Stimulated activated CD8-positive, alpha-beta memory T cell treated with anti-CD3 and anti-CD28 coated beads, Interleukin-4, amount 100 ng/mL, for 1 hour (primary cell): ENCODE measurements at regions not wholly inside any gene's neighbourhood (a gene's known extent, or its start where the extent isn't known, plus 50 kb on each side); places are given as distances from the start of the nearest gene placed in this dataset.
"Not testable (repeated sequence)": the region's sequence is repeated elsewhere in the genome, so short reads cannot be mapped to it uniquely, and the experiment has no call there.

Source experiments
- DNase-seq, 2 donors: peaks; one replicate each; pipeline ENCODE4 v3.0.0-alpha.2; 2020; ENCODE audit warnings: low read depth in 2 of 2, low spot score in 1 of 2

GRCh38 chr13:78098249-78098648 is 179.6 kb upstream of the EDNRB start:
- no peak for DNase-seq

DNA sequence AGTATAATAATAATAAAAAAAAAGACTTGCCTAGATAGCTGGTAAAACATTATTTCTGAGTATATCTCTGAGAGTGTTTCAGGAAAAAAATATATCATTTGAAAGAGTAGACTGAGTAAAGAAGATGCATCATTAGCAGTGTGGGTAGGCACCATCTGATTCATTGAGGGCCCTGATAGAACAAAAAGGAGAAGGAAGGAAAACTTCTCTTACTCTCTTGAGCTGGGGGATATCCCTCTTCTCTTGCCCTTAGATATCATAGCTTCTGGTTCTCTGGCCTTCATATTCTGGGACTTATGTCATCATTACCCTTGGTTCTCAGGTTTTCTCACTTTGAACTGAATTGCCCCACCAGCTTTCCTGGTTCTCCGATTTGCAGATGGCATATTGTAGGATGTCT is 177.6 kb upstream of the EDNRB start:
- no peak for DNase-seq

GRCh38 chr13:78087966-78088678 is 169.5 kb upstream of the EDNRB start:
- DNase-seq = no peak

- no peak for DNase-seq
Observed at GRCh38 chr13:78085434-78086225, 167.0 kb upstream of the EDNRB start.

GRCh38 chr13:78084401-78084800 is 165.8 kb upstream of the EDNRB start:
- DNase-seq = no peak

DNA sequence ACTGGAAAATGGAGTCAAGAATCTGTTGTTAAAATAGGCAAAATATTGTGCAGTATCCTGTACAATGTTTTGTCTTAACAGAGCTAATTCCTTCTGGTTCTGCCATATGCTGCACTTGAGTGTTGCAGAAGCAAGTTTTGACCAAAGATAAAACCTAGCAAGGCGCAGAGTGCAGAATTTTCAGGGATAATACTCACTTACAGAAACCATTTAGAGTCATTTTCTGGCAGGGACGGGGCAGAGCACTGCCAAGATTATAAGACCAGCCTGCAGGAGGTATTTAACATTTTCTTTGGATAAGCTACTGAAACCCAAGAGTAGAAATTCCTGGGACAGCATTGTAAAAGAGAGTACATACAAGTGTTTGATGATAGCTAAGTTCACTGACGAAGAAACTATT is 159.5 kb upstream of the EDNRB start:
- DNase-seq = no peak

DNA sequence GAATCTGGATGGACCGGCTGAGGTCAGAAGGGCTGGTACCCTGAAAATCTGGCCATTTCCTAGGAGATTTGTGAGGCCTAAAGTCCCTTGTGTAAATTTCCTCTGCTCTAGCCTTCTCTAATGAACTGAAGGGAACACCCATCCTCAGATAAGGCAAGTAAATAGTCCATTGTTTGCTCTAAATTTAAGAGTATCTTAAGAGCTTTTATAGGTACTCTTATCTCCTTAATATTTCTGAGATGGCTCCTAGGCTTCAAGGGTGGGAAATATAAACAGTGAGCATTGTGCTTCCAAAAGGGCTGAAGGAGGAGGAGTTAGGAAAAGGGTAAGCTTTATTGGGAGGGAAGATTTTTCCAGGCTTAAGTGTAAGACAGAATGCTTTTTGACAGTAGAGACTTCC is 148.7 kb upstream of the EDNRB start:
- DNase-seq = no peak

DNA sequence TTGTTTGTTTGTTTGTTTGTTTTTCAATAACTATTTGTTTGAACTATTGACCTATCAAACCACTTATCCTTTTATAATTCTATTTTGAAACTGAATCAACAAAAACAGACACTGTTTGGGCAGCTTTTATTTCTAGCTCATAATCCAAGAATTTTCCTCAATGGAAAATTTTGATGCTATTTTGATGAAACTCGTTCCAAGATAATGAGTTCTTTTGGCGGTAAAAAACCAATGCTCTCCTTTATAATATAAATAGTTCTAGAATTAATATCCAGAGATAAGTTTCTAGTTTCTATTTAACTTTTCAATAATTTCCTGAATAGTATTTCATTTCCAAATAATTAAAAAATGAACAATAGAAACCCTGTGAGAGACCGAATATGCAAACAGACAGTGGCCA is 146.5 kb upstream of the EDNRB start:
- DNase-seq = no peak

DNA sequence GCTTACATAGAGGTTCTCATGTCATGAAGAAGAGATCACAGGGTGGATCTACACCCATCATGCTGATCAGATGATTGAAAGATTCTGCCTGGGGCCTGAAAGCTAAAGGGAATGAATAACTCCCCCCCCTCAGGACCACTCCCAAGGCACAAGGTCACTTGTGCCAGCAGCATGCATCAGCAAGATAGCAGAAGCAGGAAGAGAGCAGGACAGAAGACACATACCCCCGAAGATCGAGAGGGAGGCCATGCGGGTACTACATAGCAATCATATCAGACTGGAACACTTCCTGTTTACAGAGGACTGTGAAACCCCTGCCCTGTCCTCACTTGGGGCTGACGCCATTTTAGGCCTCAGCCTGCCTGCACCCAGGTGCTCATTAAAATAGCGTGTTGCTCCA is 143.2 kb upstream of the EDNRB start:
- DNase-seq = no peak

DNA sequence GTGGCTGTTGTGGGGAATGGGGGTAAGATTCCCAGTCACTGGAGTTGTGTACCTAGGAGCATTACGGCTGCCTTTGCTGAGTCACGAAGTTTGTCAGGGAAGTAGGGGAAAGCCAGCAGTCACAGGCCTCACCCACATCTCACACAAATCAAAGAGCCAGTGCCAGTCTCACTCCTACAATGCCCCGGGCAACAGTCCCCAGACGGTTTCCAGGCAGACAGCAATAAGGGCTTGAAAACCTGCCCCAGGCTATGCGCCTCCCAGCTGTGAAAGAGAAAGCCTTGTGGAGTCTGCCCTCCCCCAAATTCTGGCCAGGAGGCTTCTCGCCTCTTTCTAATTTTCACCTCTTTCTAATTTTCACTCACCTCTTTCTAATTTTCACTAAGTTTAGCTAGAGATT is 142.3 kb upstream of the EDNRB start:
- no peak for DNase-seq

DNA sequence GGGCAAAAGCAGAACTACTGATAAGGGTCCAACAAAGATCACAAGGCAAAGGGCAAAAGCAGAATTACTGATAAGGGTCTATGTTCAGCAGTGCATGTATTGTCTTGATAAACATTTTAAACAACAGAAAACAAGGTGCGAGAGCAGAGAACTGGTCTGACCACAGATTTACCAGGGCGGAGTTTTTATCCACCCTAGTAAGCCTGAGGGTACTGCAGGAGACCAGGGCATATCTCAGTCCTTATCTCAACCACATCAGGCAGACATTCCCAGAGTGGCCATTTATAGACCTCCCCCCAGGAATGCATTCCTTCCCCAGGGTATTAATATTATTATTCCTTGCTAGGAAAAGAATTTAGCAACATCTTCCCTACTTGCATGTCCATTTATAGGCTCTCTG is 138.2 kb upstream of the EDNRB start:
- DNase-seq = not testable (repeated sequence)

DNA sequence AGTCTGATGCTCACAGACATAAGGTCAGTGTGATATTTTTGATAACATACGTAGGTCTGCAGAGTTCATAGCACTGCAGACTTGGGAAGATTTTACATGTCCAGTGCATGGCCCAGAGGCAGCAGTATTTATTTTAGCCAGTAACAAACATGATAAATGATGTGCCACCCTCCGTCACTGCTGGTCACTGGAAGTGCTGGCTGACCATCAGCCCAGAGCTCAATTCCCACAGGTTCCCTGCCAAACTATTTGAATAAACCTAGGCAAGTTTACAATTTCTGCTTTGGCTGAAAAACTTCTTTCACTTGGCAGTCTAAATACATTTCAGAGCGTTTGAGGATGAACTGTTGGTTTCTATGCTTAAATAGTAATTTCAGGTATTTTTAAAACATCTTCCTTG is 135.5 kb upstream of the EDNRB start:
- DNase-seq = no peak

- no peak for DNase-seq
Observed at GRCh38 chr13:78047151-78047550, 128.5 kb upstream of the EDNRB start.

GRCh38 chr13:78046331-78046730 is 127.7 kb upstream of the EDNRB start:
- DNase-seq = no peak

- DNase-seq = no peak
Observed at GRCh38 chr13:78045916-78046315, 127.3 kb upstream of the EDNRB start.

DNA sequence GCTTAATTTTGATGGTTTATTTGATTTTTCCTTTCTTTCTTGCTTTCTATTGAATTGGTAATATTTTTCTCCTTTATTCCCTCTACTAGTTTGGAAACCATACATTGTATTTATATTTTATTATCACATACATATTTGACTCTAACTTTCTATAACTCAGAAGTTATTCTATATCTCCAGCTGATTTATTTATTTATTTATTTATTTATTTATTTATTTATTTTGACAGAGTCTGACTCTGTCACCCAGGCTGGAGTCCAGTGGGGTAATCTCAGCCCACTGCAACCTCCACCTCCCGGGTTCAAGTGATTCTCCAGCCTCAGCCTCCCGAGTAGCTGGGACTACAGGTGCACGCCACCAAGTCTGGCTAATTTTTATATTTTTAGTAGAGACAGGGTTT is 122.7 kb upstream of the EDNRB start:
- not testable (repeated sequence) for DNase-seq

DNA sequence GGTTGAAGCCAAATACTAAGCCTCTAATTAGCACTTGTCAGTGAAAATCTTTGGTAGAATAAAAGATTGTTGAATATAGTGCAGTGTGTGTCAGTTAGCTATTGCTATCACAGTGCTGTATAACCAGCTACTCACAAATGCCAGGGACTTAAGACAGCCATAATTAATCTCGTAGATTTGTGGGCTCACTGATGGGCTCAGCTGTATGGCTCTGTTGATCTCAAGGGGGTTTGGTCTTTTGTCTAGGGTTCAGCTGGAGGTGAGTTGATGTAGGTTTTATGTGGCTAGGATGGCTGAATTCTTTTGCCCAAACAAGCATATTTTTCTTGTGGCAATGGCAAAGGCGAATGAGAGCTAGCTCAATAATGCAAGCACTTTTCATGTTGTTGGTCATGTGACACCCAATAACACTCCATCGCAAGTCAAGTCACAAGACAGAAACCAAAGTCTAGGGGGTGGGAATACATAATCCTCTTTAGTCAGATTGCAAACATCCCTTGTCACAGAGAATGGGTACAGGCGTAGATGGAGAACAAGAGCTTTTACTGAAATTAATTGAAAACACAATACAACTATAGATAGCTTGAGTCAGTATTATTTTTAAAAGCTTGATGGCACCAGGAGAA is 121.7 kb upstream of the EDNRB start:
- DNase-seq = no peak

DNA sequence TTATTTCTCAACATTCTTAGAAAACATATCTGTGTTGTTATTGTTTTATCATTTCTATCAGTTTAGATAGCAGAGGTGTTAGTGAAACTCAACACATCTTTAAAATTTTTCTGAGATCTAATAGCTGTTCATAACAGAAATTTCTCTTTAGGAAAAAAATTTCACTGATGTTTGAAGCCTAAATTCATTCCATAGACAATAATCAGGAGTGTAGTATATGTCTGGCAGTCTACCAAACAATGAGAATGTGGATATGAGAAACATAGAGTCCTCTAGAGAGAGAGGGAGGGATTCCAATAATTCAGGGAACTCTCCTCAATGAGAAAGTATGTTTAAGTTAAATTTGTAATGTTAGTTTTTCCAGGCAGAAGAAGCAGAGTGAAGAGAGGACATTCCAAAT is 118.2 kb upstream of the EDNRB start:
- no peak for DNase-seq

DNA sequence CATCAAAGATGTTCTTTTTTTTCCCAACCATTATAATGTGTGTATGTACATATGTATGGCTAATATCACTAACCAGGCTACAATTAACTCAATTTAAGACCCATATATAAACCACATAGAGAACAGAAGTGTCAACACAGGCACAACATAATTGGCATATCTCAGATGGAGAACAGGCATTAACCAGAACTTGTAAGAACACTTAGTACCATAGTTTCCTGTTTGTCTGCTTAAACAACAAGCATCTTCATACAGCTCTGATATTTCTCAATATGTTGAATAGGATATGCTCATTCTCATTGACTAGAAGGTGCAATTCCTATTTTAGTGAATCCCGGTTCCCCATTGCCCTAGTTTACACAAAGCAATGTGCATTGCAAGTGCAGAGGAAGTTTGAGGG is 116.9 kb upstream of the EDNRB start:
- no peak for DNase-seq

GRCh38 chr13:78033509-78033908 is 114.9 kb upstream of the EDNRB start:
- no peak for DNase-seq

GRCh38 chr13:78032132-78032531 is 113.5 kb upstream of the EDNRB start:
- DNase-seq = no peak

DNA sequence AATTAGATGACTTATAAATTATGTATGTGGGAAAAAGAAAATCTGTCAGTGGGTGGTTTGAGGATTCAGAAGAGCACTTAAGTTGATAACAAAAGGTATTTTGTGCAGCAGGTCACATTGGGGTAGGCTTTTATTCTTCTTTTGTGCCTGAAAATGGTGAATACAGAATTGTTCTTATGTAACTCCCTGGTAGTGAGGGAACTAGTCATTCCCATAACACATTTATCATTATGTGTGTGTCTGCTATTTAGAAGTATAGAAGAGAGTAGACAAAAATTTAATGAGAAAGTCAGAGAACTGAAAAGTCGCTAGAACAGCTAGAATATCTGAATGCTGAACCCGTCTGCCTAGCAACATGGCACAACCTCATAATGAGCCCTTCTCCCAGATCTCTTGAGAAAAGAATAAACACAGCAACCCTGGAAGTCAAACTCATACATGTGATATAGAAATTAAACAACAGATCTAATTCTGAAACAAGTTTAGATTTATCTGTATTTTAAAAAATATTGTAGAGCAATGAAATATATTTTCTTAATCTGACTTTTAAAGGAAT is 111.8 kb upstream of the EDNRB start:
- no peak for DNase-seq
